GM20431 (cell line): ENCODE measurements at regions not wholly inside any gene's neighbourhood (a gene's known extent, or its start where the extent isn't known, plus 50 kb on each side); places are given as distances from the start of the nearest gene placed in this dataset.

ENCODE experiments used
- in situ Hi-C: fragments of 300-500 bp; cut with MseI, MboI; formaldehyde crosslinking; loops from one replicate; pipeline ENCODE4 v1.15.0; 2020; ENCODE audit warnings: low sequenced_read_pairs; ENCODE audit not compliant: unreplicated experiment

DNA sequence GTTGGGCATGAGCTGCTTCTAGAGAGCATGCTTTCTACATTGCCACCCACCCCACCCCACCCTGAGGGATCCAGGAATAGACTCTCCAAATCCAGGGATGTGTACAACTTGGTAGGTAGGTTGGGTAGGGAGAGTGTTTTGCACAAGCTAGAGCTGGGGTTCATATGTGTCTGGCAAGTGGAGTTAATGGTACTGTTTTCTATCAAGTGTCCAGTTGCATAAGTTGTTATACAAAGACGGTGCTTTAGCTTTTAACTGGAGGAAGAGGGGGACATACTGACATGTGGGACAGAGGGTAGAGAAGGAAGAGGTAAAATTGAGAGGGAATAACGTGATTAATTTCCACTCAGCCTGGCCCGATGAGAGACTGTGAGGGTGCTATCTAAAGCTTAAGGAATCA, 51.0 kb upstream of the TNC start:
- in situ Hi-C loops = no loop called here

DNA sequence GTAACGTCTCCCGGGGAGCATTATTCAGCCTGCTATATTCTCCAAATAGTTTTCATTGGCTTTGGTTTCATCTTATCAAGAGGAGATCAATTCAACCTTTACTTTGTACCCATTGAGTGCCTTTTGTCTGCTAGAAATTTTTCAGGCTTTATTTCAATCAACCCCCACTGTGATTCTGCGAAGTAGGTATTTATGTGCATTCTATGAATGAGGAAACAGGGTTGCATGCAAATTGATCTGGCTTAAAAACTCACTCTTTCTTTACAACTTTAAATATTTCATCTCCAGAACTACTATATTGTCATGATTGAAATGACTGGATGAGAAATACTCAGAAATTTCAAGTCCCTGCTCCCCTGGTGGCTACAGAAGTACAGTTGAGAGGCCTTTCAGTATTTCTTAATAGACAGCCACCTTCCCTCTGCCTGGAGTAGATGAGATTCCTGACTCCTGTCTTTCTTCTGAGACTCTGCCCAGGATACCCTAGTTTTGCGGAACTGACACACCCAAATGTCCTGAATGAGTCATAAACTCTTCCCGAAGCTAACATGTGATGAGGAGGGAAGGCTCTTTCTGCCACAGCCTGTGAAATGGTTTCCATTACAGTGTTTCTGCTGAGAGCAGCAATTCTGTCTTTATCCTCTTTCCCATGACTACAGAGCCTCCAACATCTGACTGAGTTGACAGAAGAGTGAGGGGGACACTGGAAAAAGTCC, 52.6 kb upstream of the TNC start:
- in situ Hi-C loops = no loop called here

DNA sequence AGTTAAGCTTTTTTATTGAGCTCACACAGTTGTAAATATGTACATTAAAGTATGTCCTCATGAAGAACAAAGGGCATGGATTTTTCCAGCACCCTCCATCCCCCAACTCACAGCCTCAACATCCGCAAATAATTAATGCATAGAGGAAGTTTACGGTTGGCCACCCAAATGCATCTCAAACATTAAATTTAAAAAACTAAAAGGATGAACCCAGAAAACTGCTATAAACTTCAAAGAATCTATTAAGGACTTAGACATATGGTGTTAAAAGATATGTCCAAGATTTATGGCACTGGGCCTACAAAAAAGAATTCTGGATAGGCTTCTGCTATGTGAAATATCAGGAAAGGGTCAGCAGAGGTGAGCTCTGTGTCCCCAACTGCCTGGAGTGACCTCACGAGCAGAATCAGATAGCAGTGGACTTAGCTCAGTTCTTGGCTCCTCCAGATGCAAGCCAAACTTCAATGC, 54.0 kb upstream of the TNC start:
- in situ Hi-C loops = no loop called here

DNA sequence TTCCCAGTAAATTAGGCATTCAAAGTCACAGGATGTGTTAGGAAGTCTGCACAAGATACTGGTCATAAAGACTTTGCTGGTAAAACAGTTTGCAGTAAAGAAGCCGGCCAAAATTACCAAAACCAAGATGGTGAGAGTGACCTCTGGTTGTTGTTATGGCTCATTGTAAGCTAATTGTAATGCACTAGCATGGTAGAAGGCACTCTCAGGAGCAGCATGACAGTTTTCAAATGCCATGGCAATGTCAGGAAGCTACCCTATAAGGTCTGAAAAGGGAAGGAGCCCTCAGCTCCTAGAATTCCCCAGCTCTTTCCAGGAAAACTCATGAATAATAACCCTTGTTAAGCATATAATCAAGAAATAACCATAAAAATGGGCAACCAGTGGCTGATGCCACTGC, 64.3 kb upstream of the TNC start:
- in situ Hi-C loops = no loop called here

DNA sequence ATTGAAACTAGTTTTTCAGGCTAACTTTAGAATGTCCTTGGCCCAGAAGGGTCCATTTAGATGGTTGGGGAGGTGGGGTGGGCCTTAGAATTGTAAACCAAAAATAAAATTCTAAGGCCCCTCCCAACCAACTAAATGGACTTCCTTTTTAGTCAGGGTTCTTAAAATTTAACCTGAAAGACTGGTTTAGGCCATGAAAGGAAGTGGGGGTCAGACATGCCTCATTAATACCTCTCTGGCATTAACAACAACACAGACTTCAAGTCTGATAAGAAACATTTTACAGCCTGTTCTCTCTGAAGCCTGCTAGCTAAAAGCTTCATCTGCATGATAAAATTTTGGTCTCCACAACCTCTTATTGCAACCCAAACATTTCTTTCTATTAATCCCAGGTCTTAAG, 65.5 kb upstream of the TNC start:
- in situ Hi-C loops = no loop called here

DNA sequence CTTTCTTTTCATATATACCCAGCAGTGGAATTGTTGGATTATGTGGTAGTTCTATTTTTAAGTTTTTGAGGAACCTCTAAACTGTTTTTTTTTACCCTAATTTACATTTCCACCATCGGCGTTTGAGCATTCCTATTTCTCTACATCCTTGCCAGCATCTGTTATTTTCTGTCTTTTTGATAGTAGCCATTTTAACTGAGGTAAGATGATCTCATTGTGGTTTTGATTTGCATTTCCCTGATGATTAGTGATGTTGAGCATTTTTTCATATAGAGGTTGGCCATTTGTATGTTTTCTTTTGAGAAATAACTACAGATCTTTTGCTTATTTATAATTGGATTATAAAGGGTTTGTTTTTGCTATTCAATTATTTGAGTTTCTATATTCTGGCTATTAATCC, 71.7 kb upstream of the TNC start:
- in situ Hi-C loops = no loop called here

DNA sequence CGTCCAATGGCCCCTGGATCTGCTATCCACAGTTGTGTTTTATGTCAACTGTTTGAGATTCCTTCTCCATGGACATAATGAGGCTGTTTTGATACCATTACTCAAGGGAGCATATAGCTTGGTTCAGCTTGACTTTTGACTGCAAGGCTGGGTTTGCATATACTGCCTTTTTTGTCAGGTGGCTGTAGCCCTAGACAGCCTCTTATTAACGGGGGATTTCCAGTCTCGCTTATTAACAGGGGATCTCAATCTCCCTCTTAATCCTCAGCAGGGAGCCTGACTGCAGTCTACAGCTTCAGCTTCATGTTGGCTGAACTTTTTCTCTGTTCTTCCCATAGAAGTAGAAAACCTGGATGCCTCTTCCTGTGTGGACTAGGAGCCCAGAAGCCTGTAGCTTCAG, 73.7 kb upstream of the TNC start:
- in situ Hi-C loops = no loop called here

DNA sequence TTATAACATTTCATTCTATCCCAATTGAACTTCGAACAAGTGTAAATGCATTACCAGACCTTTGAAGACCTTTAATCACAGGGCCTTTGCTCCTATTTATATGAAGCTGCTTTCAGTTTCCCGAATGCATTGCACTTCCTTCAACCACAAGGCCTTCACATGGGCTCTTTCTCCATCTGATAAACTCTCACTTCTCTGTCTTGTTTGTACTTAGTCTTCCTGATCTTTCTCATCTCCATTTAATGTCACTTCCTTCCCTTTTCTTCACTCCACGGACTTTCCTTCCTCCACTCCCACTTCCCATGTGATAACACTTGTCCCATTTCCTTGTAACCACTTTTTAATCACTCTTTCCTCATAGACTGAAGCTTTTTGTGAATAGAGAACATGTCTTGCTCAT, 74.3 kb upstream of the TNC start:
- in situ Hi-C loops = no loop called here

DNA sequence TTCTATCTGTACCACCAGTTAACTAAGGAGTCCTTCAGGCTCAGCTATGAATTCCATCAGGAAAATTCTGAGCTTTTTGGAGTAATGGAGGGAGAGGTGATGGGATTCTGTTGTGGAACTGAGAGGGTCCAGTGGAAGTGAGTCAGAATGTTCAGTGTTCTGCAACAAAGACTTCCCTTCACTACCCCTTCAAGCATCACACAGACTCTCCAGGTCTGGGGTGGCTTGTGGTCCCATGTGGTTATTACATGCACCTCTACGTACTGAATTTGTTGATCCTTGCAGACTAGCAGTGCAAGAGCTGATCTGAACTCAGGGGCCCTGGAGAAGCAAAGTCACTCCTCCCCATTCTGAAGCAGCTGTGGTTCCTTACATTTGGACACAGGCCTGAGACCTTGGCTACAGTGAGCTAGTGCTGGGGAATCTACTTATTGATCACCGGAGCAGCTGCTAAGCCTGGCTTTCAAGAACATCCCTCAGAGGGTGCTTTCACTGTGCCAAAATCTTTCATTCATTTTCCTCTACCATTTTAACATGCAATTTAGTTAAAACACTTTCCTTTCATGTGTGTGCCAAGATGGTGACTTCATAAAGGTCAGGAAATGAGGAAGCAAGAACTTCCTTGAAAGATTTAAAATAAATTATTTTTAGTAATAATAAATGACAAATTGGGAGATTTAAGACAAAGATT, 75.0 kb upstream of the TNC start:
- in situ Hi-C loops = no loop called here

DNA sequence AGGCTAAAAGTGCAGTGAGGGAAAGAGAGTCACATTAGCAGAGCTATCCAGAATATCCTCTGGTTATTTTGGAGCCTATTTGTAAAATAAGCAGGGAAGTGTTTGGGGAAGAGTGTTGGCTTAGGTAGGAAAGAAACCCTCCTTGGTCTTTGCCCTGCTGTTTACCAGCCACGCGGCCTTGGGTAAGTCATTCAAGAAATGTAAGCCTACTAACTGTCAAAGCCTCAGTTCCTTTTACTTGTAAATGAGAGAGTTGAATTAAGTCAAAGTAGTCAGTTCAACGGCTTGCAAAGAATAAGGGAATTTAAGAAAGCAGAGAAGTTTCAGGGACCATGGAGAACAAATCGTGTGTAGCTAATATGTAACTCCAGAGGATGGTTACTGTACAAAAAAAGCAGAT, 75.8 kb upstream of the TNC start:
- in situ Hi-C loops = no loop called here

DNA sequence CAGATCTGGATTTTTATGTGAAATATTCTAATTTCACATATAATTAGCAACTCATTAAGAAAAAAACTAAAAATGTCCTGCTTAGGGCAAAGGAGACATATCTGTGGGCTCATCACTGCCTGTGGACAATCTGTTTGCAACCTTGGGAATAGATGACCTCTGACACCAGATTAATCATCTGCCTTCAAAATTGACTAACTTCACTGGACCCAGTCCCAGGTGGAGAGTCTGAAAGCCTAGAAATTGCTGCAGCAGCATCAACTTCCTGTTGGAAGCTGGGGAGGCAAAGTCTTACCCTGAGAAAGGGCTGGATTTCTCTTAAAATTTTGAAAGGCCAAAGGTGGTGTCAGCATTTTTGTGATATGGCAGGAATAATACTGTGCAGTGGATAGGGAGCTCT, 76.3 kb upstream of the TNC start:
- in situ Hi-C loops = no loop called here

DNA sequence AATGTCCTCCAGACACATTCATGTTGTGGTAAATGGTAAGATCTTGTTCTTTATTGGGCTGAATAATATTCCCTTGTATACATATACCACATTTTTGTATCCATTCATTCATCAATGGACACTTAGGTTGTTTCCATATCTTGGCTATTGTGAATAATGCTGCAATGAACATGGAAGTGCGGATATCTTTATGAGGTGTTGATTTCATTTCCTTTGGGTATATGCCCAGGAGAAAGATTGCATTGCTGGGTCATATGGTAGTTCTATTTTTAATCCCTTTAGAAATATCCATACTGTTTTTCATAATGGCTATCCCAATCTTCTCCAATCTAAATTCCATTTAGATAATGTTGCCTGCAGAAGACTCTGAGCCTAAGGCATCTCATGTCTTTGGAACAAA, 78.0 kb upstream of the TNC start:
- in situ Hi-C loops = no loop called here

DNA sequence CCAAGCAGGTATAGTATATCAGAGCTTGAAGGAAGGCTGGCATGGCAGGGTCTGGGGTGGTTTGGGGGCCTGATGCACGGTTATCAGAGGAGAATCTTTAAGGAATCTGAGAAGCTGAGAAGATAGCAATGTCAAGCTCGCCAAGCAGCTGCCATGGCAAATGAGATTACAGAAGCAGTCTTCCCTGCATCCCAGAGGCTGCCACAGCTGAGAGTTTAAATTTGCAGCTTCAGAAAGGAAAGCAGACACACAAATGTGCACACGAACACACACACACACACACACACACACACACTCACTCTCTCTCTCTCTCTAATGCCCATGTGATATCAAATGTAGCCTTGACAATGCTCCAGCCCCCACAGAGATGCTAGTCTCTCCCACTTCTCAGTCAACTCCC, 79.0 kb upstream of the TNC start:
- in situ Hi-C loops = no loop called here

DNA sequence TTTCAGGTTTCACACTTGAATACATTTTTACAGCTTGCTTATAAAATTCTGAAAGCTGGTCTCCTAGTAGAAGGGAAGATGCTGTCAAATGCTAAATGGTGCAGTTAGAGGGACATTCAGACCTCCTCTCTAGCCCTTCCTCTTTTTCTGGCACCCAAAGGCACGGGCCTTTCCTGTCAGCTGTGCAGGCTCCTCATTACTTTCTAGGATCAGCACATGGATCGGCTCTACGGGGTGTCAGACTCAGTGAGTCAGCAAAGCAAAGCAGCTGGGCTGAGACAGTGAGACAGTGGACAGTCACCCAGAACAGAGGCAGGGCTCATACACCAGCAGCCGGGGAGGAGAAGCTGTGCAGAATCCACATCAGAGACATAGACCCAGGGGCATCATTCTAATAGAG, 80.0 kb upstream of the TNC start:
- in situ Hi-C loops = no loop called here

DNA sequence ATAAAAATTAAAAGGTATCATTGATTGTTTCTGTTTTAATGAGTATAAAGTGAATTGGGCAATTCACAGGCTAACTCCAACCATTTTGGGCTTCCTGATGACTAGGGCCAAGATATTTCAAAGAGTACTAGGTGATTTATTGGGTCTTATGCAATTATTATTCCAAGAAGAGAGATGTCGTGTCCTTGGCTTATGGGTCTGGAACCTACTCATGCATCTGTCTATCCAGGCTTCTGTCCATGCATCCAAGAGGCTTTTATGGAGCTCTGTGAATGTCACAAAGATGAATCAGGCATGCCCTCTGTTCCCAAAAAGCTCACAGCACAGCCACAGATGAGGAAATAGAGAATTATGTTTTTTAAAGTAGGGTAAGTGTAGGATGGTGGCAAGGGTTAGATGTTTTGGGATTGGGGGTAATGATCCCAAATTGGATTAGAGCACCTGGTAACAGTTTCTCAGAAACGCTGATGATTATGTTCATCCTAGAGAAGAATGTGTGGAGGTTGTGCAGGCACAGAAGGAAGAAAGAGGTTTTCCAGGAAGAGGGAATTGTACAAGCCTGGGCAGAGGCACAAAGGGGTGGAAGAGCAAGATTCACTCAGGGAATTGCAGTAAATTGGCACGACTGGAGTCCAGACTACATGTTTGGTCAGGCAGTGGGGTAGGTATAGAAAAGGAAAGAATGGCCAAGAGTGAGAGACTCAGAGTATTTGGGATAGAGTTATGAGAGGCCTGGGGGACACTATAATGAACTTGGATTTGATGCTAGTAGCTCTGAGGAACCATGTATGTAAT, 83.0 kb upstream of the TNC start:
- in situ Hi-C loops = no loop called here

DNA sequence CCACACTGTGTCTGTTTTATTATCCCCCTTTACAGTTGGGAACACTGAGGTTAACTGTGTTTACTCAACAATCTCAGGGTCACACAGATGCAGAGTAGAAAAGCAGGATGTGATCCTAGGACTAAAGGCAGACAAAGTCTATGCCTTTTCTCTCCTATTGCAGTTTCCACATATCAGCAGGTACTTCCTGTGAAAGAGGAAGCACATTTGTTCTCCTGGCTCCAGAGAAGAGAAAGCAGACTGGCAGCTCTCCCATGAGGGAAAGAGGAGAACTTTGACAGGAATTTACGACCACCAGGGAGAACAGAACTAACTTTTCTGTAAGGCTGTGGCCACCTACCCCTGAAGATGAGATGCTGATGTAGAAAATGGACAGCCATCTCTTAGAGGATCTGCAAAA, 84.2 kb upstream of the TNC start:
- in situ Hi-C loops = no loop called here

DNA sequence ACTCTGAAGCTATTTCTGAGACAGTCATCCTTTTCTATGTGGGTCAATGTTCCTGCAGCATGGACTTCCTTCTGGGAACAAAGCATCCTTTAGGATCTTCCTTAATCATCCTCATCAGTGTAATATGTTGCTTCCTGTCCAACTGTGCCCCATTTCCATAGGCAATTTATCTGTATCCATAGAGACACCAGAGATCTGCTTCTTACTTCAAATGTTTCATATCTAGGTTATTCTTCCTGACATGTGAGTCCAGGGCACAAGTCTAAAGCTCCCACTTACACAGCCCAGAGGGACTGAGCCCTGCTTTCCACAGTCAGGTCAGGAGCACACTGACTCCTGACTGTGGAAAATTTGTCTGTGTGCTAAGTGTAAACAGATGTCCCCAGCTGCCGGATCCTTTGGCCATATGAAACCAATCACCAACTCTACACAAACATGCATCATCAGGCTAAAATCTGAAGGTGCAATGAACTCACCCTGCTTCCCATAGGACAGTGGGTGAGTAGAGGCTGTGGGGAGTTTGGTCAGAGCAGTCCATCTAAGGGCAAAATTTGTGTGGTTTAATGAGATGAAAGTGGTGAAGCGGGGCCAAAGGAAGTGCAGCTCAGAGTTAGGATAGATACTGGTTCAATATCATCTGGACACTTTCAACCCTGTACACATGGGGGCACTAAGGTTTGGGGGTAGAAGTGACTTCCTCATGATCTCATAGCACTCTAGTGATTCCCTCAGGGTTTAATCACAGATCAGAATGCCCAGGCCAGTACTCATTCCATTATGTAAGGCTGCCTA, 85.2 kb upstream of the TNC start:
- in situ Hi-C loops = no loop called here

DNA sequence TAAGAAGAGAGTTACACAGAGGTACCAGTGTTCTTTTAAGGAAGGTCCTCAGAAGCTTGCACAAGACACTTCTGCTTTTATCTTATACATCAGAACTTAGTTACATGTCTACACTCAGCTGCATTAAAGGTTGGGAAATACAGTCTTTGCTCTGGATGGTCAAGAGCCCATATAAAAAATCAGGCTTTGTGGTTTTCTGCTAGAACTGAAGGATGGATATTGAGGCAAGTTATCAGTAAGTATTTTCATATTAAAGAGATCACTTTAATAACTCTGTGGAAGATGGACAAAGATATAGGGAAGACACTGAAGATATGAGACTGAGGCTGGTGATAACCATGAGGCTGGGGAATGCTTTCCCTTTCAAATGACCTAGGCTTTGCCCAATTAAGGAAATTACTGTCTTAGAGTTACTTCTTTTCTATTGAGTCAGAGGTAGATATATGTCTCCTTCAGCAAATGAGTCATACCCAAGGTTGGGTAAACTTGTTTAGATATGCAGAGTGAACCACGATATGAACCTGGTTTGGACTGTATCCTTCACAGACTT, 87.0 kb upstream of the TNC start:
- in situ Hi-C loops = no loop called here

DNA sequence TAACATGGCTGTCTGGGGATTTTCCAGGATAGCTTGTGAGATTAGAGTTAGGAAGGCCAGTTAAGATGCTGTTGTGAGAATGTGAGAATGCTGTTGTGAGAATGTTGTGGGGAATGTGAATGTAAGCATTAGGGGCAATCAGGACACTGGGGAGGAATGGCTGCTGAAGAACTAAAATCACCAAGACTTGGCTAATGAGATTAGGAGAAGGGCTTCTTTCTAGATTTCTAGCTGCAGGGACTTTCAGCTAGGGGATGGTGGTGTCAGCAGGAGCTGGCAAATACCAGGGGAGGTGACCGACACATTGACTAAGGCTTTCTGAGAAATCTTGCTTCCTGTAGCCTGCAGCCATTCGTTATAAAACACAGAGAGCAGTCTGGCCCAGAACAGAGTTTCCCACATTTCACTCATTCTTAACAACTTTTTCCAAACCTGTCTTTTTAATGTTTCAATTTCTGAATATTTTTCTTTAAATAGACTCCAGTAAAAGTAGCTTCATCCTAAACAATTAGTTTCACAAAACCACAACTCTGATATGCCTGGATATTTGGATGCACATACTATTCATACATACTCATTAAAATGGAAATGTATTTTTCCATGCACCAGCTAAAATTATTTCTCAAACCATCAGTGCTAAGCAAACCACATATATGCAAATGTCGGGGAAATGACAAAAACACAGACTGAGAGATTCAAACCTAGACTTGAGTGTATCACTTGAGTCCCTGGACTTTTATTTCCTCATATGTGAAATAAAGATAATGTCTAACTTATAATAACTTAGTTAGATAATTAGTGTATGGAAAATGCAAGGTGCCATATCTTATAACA, 89.3 kb upstream of the TNC start:
- in situ Hi-C loops = no loop called here
